AG10803 (cell line): ENCODE measurements at regions not wholly inside any gene's neighbourhood (a gene's known extent, or its start where the extent isn't known, plus 50 kb on each side); places are given as distances from the start of the nearest gene placed in this dataset.

Experiments used
- DNase-seq: peaks from one replicate; pipeline ENCODE4 v3.0.0; 2010; ENCODE audit warnings: low read depth
- H3K4me3 ChIP-seq: 2 replicates; pipeline ENCODE4 v1.5.1; 2011; ENCODE audit warnings: mild to moderate bottlenecking, low read length, control low read depth
- CTCF ChIP-seq: conservative IDR thresholded peaks from 2 replicates; pipeline ENCODE4 v1.5.1; 2011; ENCODE audit warnings: mild to moderate bottlenecking, low read length, control low read depth, inconsistent platforms

GRCh38 chr10:128377364-128377987 is 251.3 kb upstream of the MKI67 start:
- DNase-seq: no peak
- no peak for TF ChIP-seq CTCF
- H3K4me3 ChIP-seq: no peak overlapping the region

GRCh38 chr10:128377988-128378387 is 251.8 kb upstream of the MKI67 start:
- no peak overlapping the region for H3K4me3 ChIP-seq
- TF ChIP-seq CTCF: no peak
- no peak for DNase-seq

- DNase-seq: no peak
- H3K4me3 ChIP-seq: no peak overlapping the region
- TF ChIP-seq CTCF: no peak
These were observed 254.7 kb upstream of the MKI67 start for GRCh38 chr10:128380946-128381345.

- H3K4me3 ChIP-seq: no peak overlapping the region
- TF ChIP-seq CTCF: no peak
- no peak for DNase-seq
These were observed 256.0 kb upstream of the MKI67 start for GRCh38 chr10:128382225-128382624.

GRCh38 chr10:128384831-128385230 is 258.6 kb upstream of the MKI67 start:
- DNase-seq: no peak
- H3K4me3 ChIP-seq: no peak overlapping the region
- TF ChIP-seq CTCF: no peak

- TF ChIP-seq CTCF: no peak
- DNase-seq: no peak
These were observed 260.0 kb upstream of the MKI67 start for GRCh38 chr10:128386231-128386630.

GRCh38 chr10:128386816-128387604 is 260.8 kb upstream of the MKI67 start:
- DNase-seq: no peak
- TF ChIP-seq CTCF: no peak
- H3K4me3 ChIP-seq: no peak overlapping the region

More at GRCh38 chr10:128386231-128386630, 260.0 kb upstream of the MKI67 start:
- H3K4me3 ChIP-seq: no peak overlapping the region
